Hepatocyte (in vitro differentiated cells): ENCODE measurements at regions not wholly inside any gene's neighbourhood (a gene's known extent, or its start where the extent isn't known, plus 50 kb on each side); places are given as distances from the start of the nearest gene placed in this dataset.
"Not testable (repeated sequence)": the region's sequence is repeated elsewhere in the genome, so short reads cannot be mapped to it uniquely, and the experiment has no call there.

Experiments
- DNase-seq: peaks from one replicate; pipeline ENCODE4 v3.0.0-alpha.2; 2016; ENCODE audit warnings: low spot score
- H2AFZ ChIP-seq: fragments of 200-600 bp; sonication (generic); 2 replicates; pipeline ENCODE4 v1.6.0; 2016; ENCODE audit warnings: antibody characterized with exemption, mild to moderate bottlenecking
- H3K27ac ChIP-seq: fragments of 200-600 bp; sonication (generic); 2 replicates; pipeline ENCODE4 v1.5.1; 2016; ENCODE audit warnings: mild to moderate bottlenecking
- H3K27me3 ChIP-seq: fragments of 200-600 bp; sonication (generic); 2 replicates; pipeline ENCODE4 v1.6.1; 2016
- H3K36me3 ChIP-seq: fragments of 200-600 bp; sonication (generic); replicated peaks from 2 replicates; pipeline ENCODE4 v1.5.1; 2016; ENCODE audit warnings: low read depth; ENCODE audit not compliant: insufficient read depth
- H3K4me1 ChIP-seq: fragments of 200-600 bp; sonication (generic); 2 replicates; pipeline ENCODE4 v1.5.1; 2016; ENCODE audit warnings: mild to moderate bottlenecking, moderate library complexity; ENCODE audit not compliant: insufficient read depth
- H3K4me2 ChIP-seq: fragments of 200-600 bp; sonication (generic); 2 replicates; pipeline ENCODE4 v1.6.0; 2016
- H3K4me3 ChIP-seq: fragments of 200-600 bp; sonication (generic); 2 replicates; pipeline ENCODE4 v1.5.1; 2016; ENCODE audit warnings: mild to moderate bottlenecking
- H3K79me2 ChIP-seq: fragments of 200-600 bp; sonication (generic); 2 replicates; pipeline ENCODE4 v1.6.0; 2017; ENCODE audit warnings: mild to moderate bottlenecking
- H3K9me2 ChIP-seq: fragments of 200-600 bp; sonication (generic); replicated peaks from 2 replicates; pipeline ENCODE4 v1.6.0; 2017; ENCODE audit warnings: mild to moderate bottlenecking; ENCODE audit not compliant: insufficient read depth
- H3K9me3 ChIP-seq: fragments of 200-600 bp; sonication (generic); 2 replicates; pipeline ENCODE4 v1.5.1; 2016; ENCODE audit warnings: low read depth, mild to moderate bottlenecking
- H4K20me1 ChIP-seq: fragments of 200-600 bp; sonication (generic); 2 replicates; pipeline ENCODE4 v1.6.0; 2016; ENCODE audit warnings: mild to moderate bottlenecking; ENCODE audit not compliant: insufficient read depth, poor library complexity, severe bottlenecking
- EZH2 ChIP-seq: fragments of 200-600 bp; sonication (generic); IDR thresholded peaks from 2 replicates; pipeline ENCODE4 v1.6.1; 2016; ENCODE audit warnings: antibody characterized with exemption, mild to moderate bottlenecking, borderline replicate concordance
- EZH2phosphoT487 ChIP-seq: fragments of 200-600 bp; sonication (generic); IDR thresholded peaks from one replicate; pipeline ENCODE4 v1.6.1; 2018; ENCODE audit warnings: antibody characterized with exemption, mild to moderate bottlenecking, low read depth, moderate library complexity; ENCODE audit not compliant: unreplicated experiment, severe bottlenecking
- WGBS: methylation state at CpG from one replicate; pipeline ENCODE4 v1.1.6; 2016; ENCODE audit warnings: low lambda C conversion rate; ENCODE audit errors: missing lambda C conversion rate; 5-methylcytosine and 5-hydroxymethylcytosine counted together
- TF ChIP-seq, protein P1 (sequence below): fragments of 200-600 bp; sonication (generic); IDR thresholded peaks from 2 replicates; pipeline ENCODE4 v1.5.1; 2016; ENCODE audit warnings: antibody characterized with exemption, mild to moderate bottlenecking; ENCODE audit not compliant: poor library complexity

DNA sequence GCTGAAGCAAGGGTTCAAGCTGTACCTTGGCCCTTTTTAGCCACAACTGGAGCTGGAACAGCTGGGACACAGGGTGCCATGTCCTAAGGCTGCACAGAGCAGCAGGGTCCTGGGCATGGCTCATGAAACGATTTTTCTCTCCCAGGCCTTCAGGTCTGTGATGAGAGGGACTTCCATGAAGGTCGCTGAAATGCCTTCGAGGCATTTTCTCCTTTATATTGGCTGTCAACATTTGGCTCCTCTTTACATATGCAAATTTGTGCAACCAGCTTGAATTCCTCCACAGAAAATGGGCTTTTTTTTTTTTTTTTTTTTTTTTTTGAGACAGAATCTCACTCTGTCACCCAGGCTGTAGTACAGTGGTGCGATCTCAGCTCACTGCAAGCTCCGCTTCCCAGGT is 430.8 kb downstream of the PCDH11X start:
- 91% methylated on average over 5 of the region's 5 CpGs for whole genome bisulfite sequencing
- Histone ChIP-seq H3K27ac (no peak overlapping the region), H3K27me3 (no peaks in the 10 kb centered on the region), H3K4me1 (no peaks in the 10 kb centered on the region), H3K4me2 (no peak overlapping the region), H3K4me3 (no peak overlapping the region), H2AFZ (no peak overlapping the region), H3K79me2 (no peaks in the 10 kb centered on the region), H4K20me1 (no peaks in the 10 kb centered on the region), H3K36me3 (no peaks in the 10 kb centered on the region), H3K9me2 (no peaks in the 10 kb centered on the region), H3K9me3 (no peaks in the 10 kb centered on the region)
- DNase-seq, result no peak
- TF ChIP-seq EZH2phosphoT487 (no peak), EZH2 (no peak)
- TF ChIP-seq, protein P1, sequence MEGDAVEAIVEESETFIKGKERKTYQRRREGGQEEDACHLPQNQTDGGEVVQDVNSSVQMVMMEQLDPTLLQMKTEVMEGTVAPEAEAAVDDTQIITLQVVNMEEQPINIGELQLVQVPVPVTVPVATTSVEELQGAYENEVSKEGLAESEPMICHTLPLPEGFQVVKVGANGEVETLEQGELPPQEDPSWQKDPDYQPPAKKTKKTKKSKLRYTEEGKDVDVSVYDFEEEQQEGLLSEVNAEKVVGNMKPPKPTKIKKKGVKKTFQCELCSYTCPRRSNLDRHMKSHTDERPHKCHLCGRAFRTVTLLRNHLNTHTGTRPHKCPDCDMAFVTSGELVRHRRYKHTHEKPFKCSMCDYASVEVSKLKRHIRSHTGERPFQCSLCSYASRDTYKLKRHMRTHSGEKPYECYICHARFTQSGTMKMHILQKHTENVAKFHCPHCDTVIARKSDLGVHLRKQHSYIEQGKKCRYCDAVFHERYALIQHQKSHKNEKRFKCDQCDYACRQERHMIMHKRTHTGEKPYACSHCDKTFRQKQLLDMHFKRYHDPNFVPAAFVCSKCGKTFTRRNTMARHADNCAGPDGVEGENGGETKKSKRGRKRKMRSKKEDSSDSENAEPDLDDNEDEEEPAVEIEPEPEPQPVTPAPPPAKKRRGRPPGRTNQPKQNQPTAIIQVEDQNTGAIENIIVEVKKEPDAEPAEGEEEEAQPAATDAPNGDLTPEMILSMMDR, result no peak

DNA sequence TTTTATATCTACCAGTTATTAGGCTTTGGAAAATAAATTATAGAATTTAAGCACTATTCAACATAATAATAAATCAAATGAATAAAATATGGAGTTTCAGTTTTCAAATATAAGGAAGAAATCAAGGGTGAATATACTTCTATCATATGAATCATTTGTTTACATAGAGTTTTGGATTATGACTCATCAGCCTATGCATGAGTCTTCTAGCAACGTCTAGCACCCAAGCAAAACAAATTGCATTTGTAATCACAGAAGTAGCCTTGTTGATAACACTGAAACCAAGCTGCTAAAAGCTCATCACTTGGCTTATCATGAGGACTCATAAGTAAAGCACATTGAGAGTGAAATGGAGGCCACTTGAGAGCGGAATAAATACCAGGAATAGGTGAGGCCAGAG is 434.6 kb downstream of the PCDH11X start:
- no peaks in the 10 kb centered on the region for H3K9me3 ChIP-seq
- H3K4me1 ChIP-seq, result no peaks in the 10 kb centered on the region
- H3K9me2 ChIP-seq, result no peaks in the 10 kb centered on the region
- TF ChIP-seq EZH2, result no peak
- DNase-seq, result no peak
- H4K20me1 ChIP-seq, result no peaks in the 10 kb centered on the region
- no peaks in the 10 kb centered on the region for H3K79me2 ChIP-seq
- H3K4me2 ChIP-seq, result no peak overlapping the region
- WGBS, result 64% methylated on average over 2 of the region's 2 CpGs
- no peak overlapping the region for H3K4me3 ChIP-seq
- no peak overlapping the region for H2AFZ ChIP-seq
- no peaks in the 10 kb centered on the region for H3K36me3 ChIP-seq
- no peaks in the 10 kb centered on the region for H3K27me3 ChIP-seq
- no peak overlapping the region for H3K27ac ChIP-seq

DNA sequence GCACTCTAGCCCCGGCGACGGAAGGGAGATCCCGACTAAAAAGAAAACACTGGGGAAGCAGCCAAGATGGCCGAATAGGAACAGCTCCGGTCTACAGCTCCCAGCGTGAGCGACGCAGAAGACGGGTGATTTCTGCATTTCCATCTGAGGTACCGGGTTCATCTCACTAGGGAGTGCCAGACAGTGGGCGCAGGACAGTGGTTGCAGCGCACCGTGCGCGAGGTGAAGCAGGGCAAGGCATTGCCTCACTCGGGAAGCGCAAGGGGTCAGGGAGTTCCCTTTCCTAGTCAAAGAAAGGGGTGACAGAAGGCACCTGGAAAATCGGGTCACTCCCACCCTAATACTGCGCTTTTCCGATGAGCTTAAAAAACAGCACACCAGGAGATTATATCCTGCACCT is 435.8 kb downstream of the PCDH11X start:
- WGBS, result 91% methylated on average over 18 of the region's 21 CpGs
- H3K4me1 ChIP-seq, DNase-seq, H3K4me3 ChIP-seq, H2AFZ ChIP-seq, H3K4me2 ChIP-seq, H3K27me3 ChIP-seq, H3K27ac ChIP-seq, H3K9me3 ChIP-seq, H4K20me1 ChIP-seq, H3K9me2 ChIP-seq, H3K79me2 ChIP-seq, H3K36me3 ChIP-seq: not testable (repeated sequence)

DNA sequence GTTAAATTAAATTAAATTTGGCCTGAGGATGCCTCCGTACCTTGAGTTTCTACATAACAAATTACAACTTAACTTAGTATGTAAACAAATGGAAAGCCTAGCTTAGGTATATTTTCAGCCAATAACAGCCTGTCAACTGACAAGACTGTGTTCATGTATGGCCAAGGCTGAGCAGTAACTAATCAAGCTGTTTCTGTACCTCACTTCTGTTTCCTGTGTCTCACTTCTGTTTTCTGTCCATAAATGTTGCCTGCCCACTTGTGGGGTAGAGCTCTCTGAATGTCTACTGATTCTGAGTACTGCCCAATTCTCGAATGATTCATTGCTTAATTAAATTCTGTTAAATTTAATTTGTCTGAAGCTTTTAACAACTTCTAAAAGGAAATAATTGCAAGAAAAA is 445.2 kb downstream of the PCDH11X start:
- no peak overlapping the region for H3K4me2 ChIP-seq
- H3K27me3 ChIP-seq, result no peaks in the 10 kb centered on the region
- no peak for DNase-seq
- no peak overlapping the region for H2AFZ ChIP-seq
- 86% methylated on average over 2 of the region's 2 CpGs for WGBS
- no peaks in the 10 kb centered on the region for H3K36me3 ChIP-seq
- H4K20me1 ChIP-seq, result no peaks in the 10 kb centered on the region
- TF ChIP-seq, protein P1, result no peak
- TF ChIP-seq EZH2, result no peak
- no peak for TF ChIP-seq EZH2phosphoT487
- H3K9me2 ChIP-seq, result no peaks in the 10 kb centered on the region
- H3K27ac ChIP-seq, result no peak overlapping the region
- no peaks in the 10 kb centered on the region for H3K79me2 ChIP-seq
- no peak overlapping the region for H3K4me3 ChIP-seq
- no peaks in the 10 kb centered on the region for H3K9me3 ChIP-seq
- no peaks in the 10 kb centered on the region for H3K4me1 ChIP-seq

DNA sequence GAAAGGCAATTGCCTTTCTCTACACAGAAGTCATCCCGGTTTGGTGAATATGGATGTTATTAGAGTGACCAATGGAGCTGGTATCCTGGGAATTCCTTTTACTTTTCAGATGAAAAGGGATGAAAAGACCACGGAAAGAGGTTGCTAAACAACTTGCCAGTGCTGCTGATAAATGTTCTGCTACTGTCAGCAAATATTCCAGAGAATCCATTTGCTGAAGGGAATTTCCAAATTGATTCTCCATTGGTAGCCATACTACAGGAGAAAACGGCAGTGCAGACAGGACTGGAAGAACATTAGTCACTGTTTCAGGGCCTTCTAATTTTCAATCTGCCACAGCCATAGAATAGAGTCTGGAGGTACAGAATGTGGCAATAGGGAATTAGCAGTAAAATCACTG is 451.5 kb downstream of the PCDH11X start:
- Histone ChIP-seq H3K79me2 (no peaks in the 10 kb centered on the region), H3K4me1 (no peaks in the 10 kb centered on the region), H3K27me3 (no peaks in the 10 kb centered on the region), H3K4me2 (no peak overlapping the region), H4K20me1 (no peaks in the 10 kb centered on the region), H3K27ac (no peak overlapping the region), H3K4me3 (no peak overlapping the region), H3K36me3 (no peaks in the 10 kb centered on the region), H3K9me2 (no peaks in the 10 kb centered on the region), H2AFZ (peak overlapping the region; percentile 22), H3K9me3 (no peaks in the 10 kb centered on the region)
- TF ChIP-seq EZH2 (no peak), EZH2phosphoT487 (no peak)
- TF ChIP-seq, protein P1, result no peak
- DNase-seq, result no peak
- 54% methylated on average over 3 of the region's 3 CpGs for WGBS
